ENCODE measurements at regions not wholly inside any gene's neighbourhood (a gene's known extent, or its start where the extent isn't known, plus 50 kb on each side); places are given as distances from the start of the nearest gene placed in this dataset.

GRCh38 chr13:103726808-103727207 lies 660.6 kb upstream of the SLC10A2 start:
- TF ChIP-seq CTCF (conservative IDR thresholded peaks at IDR 0.05 in 1 of 2, IDR thresholded peaks at IDR 0.05 in 1 of 2; ENCODE audit: extremely low read depth in 1 of 2, insufficient read depth in 1 of 2, low read depth in 1 of 2, low read length in 2 of 2) (no peak), EZH2 (IDR thresholded peaks at IDR 0.05; ENCODE audit: borderline replicate concordance, low read length) (no peak)

All from mammary epithelial cell (primary cell).